AG04450 (cell line): ENCODE measurements at regions not wholly inside any gene's neighbourhood (a gene's known extent, or its start where the extent isn't known, plus 50 kb on each side); places are given as distances from the start of the nearest gene placed in this dataset.

Experiments
- CTCF ChIA-PET: fragments of 300-600, 350-600 bp; formaldehyde crosslinking; extraction: SDS; loops from one replicate; lab custom pipeline; 2022; ENCODE audit warnings: antibody characterized with exemption, inconsistent platforms; lab: Charles Lee
- POLR2A ChIA-PET: fragments of 350-600 bp; formaldehyde crosslinking; extraction: SDS; loops from one replicate; lab custom pipeline; 2021; ENCODE audit warnings: antibody characterized with exemption, inconsistent platforms; lab: Yijun Ruan, JAX
- DNase-seq: peaks from one replicate; pipeline ENCODE4 v3.0.0-alpha.2; 2011; ENCODE audit warnings: low read depth, low spot score
- H3K27ac ChIP-seq: one replicate; pipeline ENCODE4 v1.5.1; 2012; ENCODE audit warnings: low read depth, low read length, control low read depth
- H3K27me3 ChIP-seq: one replicate; pipeline ENCODE4 v1.6.0; 2012; ENCODE audit warnings: low read length; ENCODE audit not compliant: control insufficient read depth, insufficient read depth
- H3K4me3 ChIP-seq: 2 replicates; pipeline ENCODE4 v1.5.1; 2011; ENCODE audit warnings: mild to moderate bottlenecking, low read depth, low read length, control low read depth
- H3K9me3 ChIP-seq: 2 replicates; pipeline ENCODE4 v1.5.1; 2012; ENCODE audit warnings: low read length; ENCODE audit not compliant: control insufficient read depth, insufficient read depth
- CTCF ChIP-seq: IDR thresholded peaks from 2 replicates; pipeline ENCODE4 v1.5.1; 2011; ENCODE audit warnings: low read depth, low read length, control low read depth, inconsistent platforms

GRCh38 chr2:193679847-193680246, 1485.1 kb upstream of the TMEFF2 start:
- CTCF ChIA-PET = no interaction called here
- H3K4me3 ChIP-seq = no peak overlapping the region
- TF ChIP-seq CTCF = no peak
- no peak overlapping the region for H3K27ac ChIP-seq
- POLR2A ChIA-PET = no interaction called here
- no peak for DNase-seq
- 0 out of 2 replicates have a peak, but pooled peaks cover 5% of the 10 kb centered on the region for H3K9me3 ChIP-seq
- no peaks in the 10 kb centered on the region for H3K27me3 ChIP-seq

GRCh38 chr2:193670478-193670877, 1475.7 kb upstream of the TMEFF2 start:
- no peak overlapping the region for H3K27ac ChIP-seq
- CTCF ChIA-PET = no interaction called here
- no peak overlapping the region for H3K4me3 ChIP-seq
- H3K9me3 ChIP-seq = peaks cover 4% of the 10 kb centered on the region; the same call in 1 of the 2 replicates
- POLR2A ChIA-PET = no interaction called here
- DNase-seq = no peak
- H3K27me3 ChIP-seq = no peaks in the 10 kb centered on the region
- no peak for TF ChIP-seq CTCF

GRCh38 chr2:193668557-193669323, 1474.0 kb upstream of the TMEFF2 start:
- H3K9me3 ChIP-seq = peaks cover 8% of the 10 kb centered on the region; the same call in 1 of the 2 replicates
- POLR2A ChIA-PET = no interaction called here
- no peaks in the 10 kb centered on the region for H3K27me3 ChIP-seq
- CTCF ChIA-PET = no interaction called here
- no peak overlapping the region for H3K27ac ChIP-seq
- H3K4me3 ChIP-seq = no peak overlapping the region
- TF ChIP-seq CTCF = no peak
- DNase-seq = no peak

GRCh38 chr2:193627927-193628272, 1433.2 kb upstream of the TMEFF2 start:
- ChIA-PET CTCF (no interaction called here), POLR2A (no interaction called here)
- TF ChIP-seq CTCF = no peak
- DNase-seq = no peak
- Histone ChIP-seq H3K4me3 (no peak overlapping the region), H3K27me3 (no peaks in the 10 kb centered on the region), H3K9me3 (peaks cover 13% of the 10 kb centered on the region), H3K27ac (no peak overlapping the region)

- no peak overlapping the region for H3K4me3 ChIP-seq
- no peak for DNase-seq
- ChIA-PET CTCF (no interaction called here), POLR2A (no interaction called here)
- no peaks in the 10 kb centered on the region for H3K27me3 ChIP-seq
- no peak overlapping the region for H3K27ac ChIP-seq
- H3K9me3 ChIP-seq = peaks cover 13% of the 10 kb centered on the region
- no peak for TF ChIP-seq CTCF
Measured at GRCh38 chr2:193627187-193627926, 1432.6 kb upstream of the TMEFF2 start.
